Thyroid gland (tissue), 4 donors: ENCODE measurements at regions not wholly inside any gene's neighbourhood (a gene's known extent, or its start where the extent isn't known, plus 50 kb on each side); places are given as distances from the start of the nearest gene placed in this dataset.

Experiments used
- POLR2A ChIP-seq, 2 donors: fragments of 450-650 bp; IDR thresholded peaks; one replicate each; pipeline ENCODE4 v1.6.1; 2017; ENCODE audit warnings: antibody characterized with exemption in 2 of 2, mild to moderate bottlenecking in 2 of 2, moderate library complexity in 1 of 2
- TF ChIP-seq, protein P1 (sequence below), 6 experiments: fragments of 200-600 bp in 3 of 6; fragments of 450-650 bp in 3 of 6; sonication (generic) in 3 of 6; IDR thresholded peaks; one replicate each; pipeline ENCODE4 v1.5.1; 2016 to 2019; ENCODE audit warnings: antibody characterized with exemption in 6 of 6, mild to moderate bottlenecking in 2 of 6, inconsistent platforms in 1 of 6, moderate library complexity in 1 of 6

DNA sequence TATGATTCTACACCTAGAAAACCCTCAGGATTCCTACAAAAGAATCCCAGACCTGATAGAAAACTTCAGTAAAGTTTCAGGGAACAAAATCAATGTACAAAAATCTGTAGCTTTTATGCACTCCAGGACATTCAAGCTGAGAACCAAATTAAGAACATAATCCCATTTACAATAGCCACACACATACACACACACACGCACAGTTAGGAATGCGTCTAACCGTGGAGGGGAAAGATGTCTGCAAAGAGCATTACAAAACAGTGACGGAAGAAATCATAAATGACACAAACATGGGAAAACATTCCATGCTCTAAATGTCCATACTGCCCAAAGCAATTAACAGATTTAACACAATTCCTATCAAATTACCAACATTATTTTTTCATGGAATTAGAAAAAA, 51.4 kb upstream of the CAST start:
- no peak for TF ChIP-seq POLR2A (IDR thresholded peaks at IDR 0.05)
- TF ChIP-seq, protein P1, sequence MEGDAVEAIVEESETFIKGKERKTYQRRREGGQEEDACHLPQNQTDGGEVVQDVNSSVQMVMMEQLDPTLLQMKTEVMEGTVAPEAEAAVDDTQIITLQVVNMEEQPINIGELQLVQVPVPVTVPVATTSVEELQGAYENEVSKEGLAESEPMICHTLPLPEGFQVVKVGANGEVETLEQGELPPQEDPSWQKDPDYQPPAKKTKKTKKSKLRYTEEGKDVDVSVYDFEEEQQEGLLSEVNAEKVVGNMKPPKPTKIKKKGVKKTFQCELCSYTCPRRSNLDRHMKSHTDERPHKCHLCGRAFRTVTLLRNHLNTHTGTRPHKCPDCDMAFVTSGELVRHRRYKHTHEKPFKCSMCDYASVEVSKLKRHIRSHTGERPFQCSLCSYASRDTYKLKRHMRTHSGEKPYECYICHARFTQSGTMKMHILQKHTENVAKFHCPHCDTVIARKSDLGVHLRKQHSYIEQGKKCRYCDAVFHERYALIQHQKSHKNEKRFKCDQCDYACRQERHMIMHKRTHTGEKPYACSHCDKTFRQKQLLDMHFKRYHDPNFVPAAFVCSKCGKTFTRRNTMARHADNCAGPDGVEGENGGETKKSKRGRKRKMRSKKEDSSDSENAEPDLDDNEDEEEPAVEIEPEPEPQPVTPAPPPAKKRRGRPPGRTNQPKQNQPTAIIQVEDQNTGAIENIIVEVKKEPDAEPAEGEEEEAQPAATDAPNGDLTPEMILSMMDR (IDR thresholded peaks at IDR 0.05): no peak
